22Rv1 (cell line): ENCODE measurements at regions not wholly inside any gene's neighbourhood (a gene's known extent, or its start where the extent isn't known, plus 50 kb on each side); places are given as distances from the start of the nearest gene placed in this dataset.

Experiments
- H3K27ac ChIP-seq: fragments of 450-650 bp; 2 replicates; pipeline ENCODE4 v1.5.1; 2017
- CTCF ChIP-seq: fragments of 450-650 bp; IDR thresholded peaks from 2 replicates; pipeline ENCODE4 v1.5.1; 2017; ENCODE audit warnings: mild to moderate bottlenecking
- ZFX ChIP-seq: fragments of 450-650 bp; IDR thresholded peaks from 2 replicates; pipeline ENCODE4 v1.6.1; 2017; ENCODE audit warnings: antibody characterized with exemption, borderline replicate concordance

- H3K27ac ChIP-seq, result no peak overlapping the region
- TF ChIP-seq CTCF (no peak), ZFX (no peak)
Measured at GRCh38 chr10:109207361-109207760, 716.0 kb downstream of the XPNPEP1 start.

- H3K27ac ChIP-seq, result no peak overlapping the region
- TF ChIP-seq CTCF, result no peak
Measured at GRCh38 chr10:109205929-109206585, 717.3 kb downstream of the XPNPEP1 start.

GRCh38 chr10:109203646-109204353, 719.5 kb downstream of the XPNPEP1 start:
- TF ChIP-seq CTCF (no peak), ZFX (no peak)

GRCh38 chr10:109202111-109202510, 721.2 kb downstream of the XPNPEP1 start:
- H3K27ac ChIP-seq, result no peak overlapping the region
- no peak for TF ChIP-seq CTCF
- TF ChIP-seq ZFX, result no peak

More at GRCh38 chr10:109203646-109204353, 719.5 kb downstream of the XPNPEP1 start:
- H3K27ac ChIP-seq, result no peak overlapping the region

- TF ChIP-seq ZFX, result no peak
- no peak for TF ChIP-seq CTCF
- no peak overlapping the region for H3K27ac ChIP-seq
Measured at GRCh38 chr10:109200646-109201045, 722.7 kb downstream of the XPNPEP1 start.

GRCh38 chr10:109191823-109192222, 731.5 kb downstream of the XPNPEP1 start:
- TF ChIP-seq CTCF (no peak), ZFX (no peak)
- H3K27ac ChIP-seq, result no peak overlapping the region

- no peak overlapping the region for H3K27ac ChIP-seq
- TF ChIP-seq ZFX (no peak), CTCF (no peak)
Measured at GRCh38 chr10:109191341-109191740, 732.0 kb downstream of the XPNPEP1 start.
